OCI-LY1 (cell line): ENCODE measurements at regions not wholly inside any gene's neighbourhood (a gene's known extent, or its start where the extent isn't known, plus 50 kb on each side); places are given as distances from the start of the nearest gene placed in this dataset.
"Not testable (repeated sequence)": the region's sequence is repeated elsewhere in the genome, so short reads cannot be mapped to it uniquely, and the experiment has no call there.

ENCODE experiments used
- H2AFZ ChIP-seq: fragments of 200-600 bp; sonication (generic), shearing (Covaris generic); 2 replicates; pipeline ENCODE4 v1.6.0; 2014; ENCODE audit warnings: antibody characterized with exemption, mild to moderate bottlenecking, low read length
- H3F3A ChIP-seq: fragments of 200-600 bp; sonication (generic), shearing (Covaris generic); 2 replicates; pipeline ENCODE4 v1.6.0; 2014; ENCODE audit warnings: mild to moderate bottlenecking, antibody characterized with exemption, low read length, moderate library complexity; ENCODE audit not compliant: insufficient read depth
- H3K27ac ChIP-seq: fragments of 200-600 bp; sonication (generic); 2 replicates; pipeline ENCODE4 v1.5.1; 2014; ENCODE audit warnings: low read length, mixed run types, mild to moderate bottlenecking, low read depth; ENCODE audit not compliant: poor library complexity, severe bottlenecking
- H3K27me3 ChIP-seq: fragments of 200-600 bp; sonication (generic); 2 replicates; pipeline ENCODE4 v1.6.0; 2014; ENCODE audit warnings: antibody characterized with exemption, mild to moderate bottlenecking, low read length, moderate library complexity; ENCODE audit not compliant: insufficient read depth
- H3K36me3 ChIP-seq: fragments of 200-600 bp; sonication (generic); 2 replicates; pipeline ENCODE4 v1.6.1; 2014; ENCODE audit warnings: mild to moderate bottlenecking, antibody characterized with exemption, low read length, moderate library complexity, mixed read lengths; ENCODE audit not compliant: insufficient read depth
- H3K4me1 ChIP-seq: fragments of 200-600 bp; sonication (generic); 2 replicates; pipeline ENCODE4 v1.5.1; 2014; ENCODE audit warnings: mild to moderate bottlenecking, low read length, moderate library complexity; ENCODE audit not compliant: insufficient read depth, severe bottlenecking
- H3K4me2 ChIP-seq: fragments of 200-600 bp; sonication (generic), shearing (Covaris generic); 2 replicates; pipeline ENCODE4 v1.6.1; 2014; ENCODE audit warnings: low read length
- H3K4me3 ChIP-seq: fragments of 200-600 bp; sonication (generic); 2 replicates; pipeline ENCODE4 v1.5.1; 2014; ENCODE audit warnings: low read length, low read depth, mild to moderate bottlenecking, mixed read lengths; ENCODE audit not compliant: poor library complexity, severe bottlenecking
- H3K79me2 ChIP-seq: fragments of 200-600 bp; shearing (Covaris generic); 2 replicates; pipeline ENCODE4 v1.6.1; 2016; ENCODE audit warnings: mixed run types, low read length, mixed read lengths; ENCODE audit not compliant: insufficient read depth
- H3K9ac ChIP-seq: fragments of 200-600 bp; sonication (generic), shearing (Covaris generic); 2 replicates; pipeline ENCODE4 v1.6.1; 2014; ENCODE audit warnings: mild to moderate bottlenecking, low read length, mixed read lengths
- H3K9me2 ChIP-seq: fragments of 200-600 bp; sonication (generic), shearing (Covaris generic); 2 replicates; pipeline ENCODE4 v1.6.1; 2014; ENCODE audit warnings: low read depth, mild to moderate bottlenecking, low read length, mixed read lengths
- H3K9me3 ChIP-seq: fragments of 200-600 bp; shearing (Covaris generic); 2 replicates; pipeline ENCODE4 v1.6.1; 2014; ENCODE audit warnings: low read length, mixed read lengths
- H4K20me1 ChIP-seq: fragments of 200-600 bp; sonication (generic), shearing (Covaris generic); 2 replicates; pipeline ENCODE4 v1.6.0; 2016; ENCODE audit warnings: mild to moderate bottlenecking, low read length; ENCODE audit not compliant: insufficient read depth
- EZH2 ChIP-seq: fragments of 200-600 bp; sonication (generic), shearing (Covaris generic); IDR thresholded peaks from 2 replicates; pipeline ENCODE4 v1.8.0; 2017; ENCODE audit warnings: borderline replicate concordance, mixed run types, mild to moderate bottlenecking, antibody characterized with exemption, low read length, moderate library complexity, mixed read lengths
- TF ChIP-seq, protein P1 (sequence below): fragments of 200-600 bp; sonication (generic), shearing (Covaris generic); IDR thresholded peaks from 2 replicates; pipeline ENCODE4 v1.5.1; 2017; ENCODE audit warnings: mild to moderate bottlenecking, antibody characterized with exemption, low read length, moderate library complexity, mixed read lengths

DNA sequence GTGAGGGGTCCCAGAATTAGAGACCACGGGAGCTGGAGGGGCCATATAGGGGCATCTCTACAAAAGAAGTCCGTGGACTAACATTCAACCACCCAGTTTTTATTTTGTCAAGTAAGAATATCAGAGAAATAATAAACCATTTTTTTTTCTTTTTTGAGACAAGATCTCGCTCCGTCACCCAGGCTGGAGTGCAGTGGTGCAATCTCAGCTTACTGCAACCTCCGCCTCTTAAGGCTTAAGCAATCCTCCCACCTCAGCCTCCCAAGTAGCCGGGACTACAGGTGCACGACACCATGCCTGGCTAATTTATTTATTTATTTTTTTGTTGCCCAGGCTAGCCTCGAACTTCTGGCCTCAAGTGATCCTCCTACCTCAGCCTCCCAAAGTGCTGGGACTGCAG lies 82.7 kb downstream of the ZFP36L2 start:
- Histone ChIP-seq H3K79me2 (no peaks in the 10 kb centered on the region), H3K27ac (no peak overlapping the region), H3K36me3 (no peaks in the 10 kb centered on the region), H3K9ac (no peak overlapping the region), H3K27me3 (no peaks in the 10 kb centered on the region), H3K4me3 (no peak overlapping the region), H3K9me3 (no peaks in the 10 kb centered on the region), H4K20me1 (no peaks in the 10 kb centered on the region), H3K9me2 (no peaks in the 10 kb centered on the region), H3K4me1 (peaks cover 27% of the 10 kb centered on the region), H3K4me2 (no peak overlapping the region), H3F3A (no peaks in the 10 kb centered on the region), H2AFZ (no peak overlapping the region)
- no peak for TF ChIP-seq EZH2
- TF ChIP-seq, protein P1, sequence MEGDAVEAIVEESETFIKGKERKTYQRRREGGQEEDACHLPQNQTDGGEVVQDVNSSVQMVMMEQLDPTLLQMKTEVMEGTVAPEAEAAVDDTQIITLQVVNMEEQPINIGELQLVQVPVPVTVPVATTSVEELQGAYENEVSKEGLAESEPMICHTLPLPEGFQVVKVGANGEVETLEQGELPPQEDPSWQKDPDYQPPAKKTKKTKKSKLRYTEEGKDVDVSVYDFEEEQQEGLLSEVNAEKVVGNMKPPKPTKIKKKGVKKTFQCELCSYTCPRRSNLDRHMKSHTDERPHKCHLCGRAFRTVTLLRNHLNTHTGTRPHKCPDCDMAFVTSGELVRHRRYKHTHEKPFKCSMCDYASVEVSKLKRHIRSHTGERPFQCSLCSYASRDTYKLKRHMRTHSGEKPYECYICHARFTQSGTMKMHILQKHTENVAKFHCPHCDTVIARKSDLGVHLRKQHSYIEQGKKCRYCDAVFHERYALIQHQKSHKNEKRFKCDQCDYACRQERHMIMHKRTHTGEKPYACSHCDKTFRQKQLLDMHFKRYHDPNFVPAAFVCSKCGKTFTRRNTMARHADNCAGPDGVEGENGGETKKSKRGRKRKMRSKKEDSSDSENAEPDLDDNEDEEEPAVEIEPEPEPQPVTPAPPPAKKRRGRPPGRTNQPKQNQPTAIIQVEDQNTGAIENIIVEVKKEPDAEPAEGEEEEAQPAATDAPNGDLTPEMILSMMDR: no peak

DNA sequence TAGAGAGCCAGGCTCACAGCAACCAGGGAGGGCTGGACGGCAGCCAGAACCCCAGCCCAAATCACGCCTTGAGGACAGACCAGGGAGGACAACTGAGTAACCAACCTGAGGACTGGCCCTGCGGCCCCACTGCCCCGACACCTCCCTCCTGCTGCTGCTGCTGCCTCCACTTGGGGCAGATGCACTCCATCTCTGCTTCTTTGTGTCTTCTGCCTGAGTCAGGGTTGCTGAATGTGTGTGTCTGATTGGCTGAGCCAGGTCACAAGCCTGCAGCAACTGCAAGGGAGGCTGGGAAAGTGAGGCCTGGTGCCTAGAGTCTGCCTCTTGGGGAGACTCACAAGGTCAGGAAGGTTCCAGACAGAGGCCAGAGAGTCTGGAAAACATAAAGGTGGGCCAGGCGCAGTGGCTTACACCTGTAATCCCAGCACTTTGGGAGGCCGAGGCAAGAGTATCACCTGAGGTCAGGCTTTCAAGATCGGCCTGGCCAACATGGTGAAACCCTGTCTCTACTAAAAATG lies 83.4 kb downstream of the ZFP36L2 start:
- Histone ChIP-seq H2AFZ (no peak overlapping the region), H3K4me1 (peaks cover 34% of the 10 kb centered on the region), H3K79me2 (no peaks in the 10 kb centered on the region), H3K4me3 (no peak overlapping the region), H3K27me3 (no peaks in the 10 kb centered on the region), H3K9ac (no peak overlapping the region), H3K9me2 (no peaks in the 10 kb centered on the region), H3K36me3 (no peaks in the 10 kb centered on the region), H3K27ac (peak overlapping the region; percentile 53), H3F3A (no peaks in the 10 kb centered on the region), H3K9me3 (no peaks in the 10 kb centered on the region), H4K20me1 (no peaks in the 10 kb centered on the region), H3K4me2 (no peak overlapping the region)
- TF ChIP-seq EZH2: no peak
- TF ChIP-seq, protein P1: no peak

DNA sequence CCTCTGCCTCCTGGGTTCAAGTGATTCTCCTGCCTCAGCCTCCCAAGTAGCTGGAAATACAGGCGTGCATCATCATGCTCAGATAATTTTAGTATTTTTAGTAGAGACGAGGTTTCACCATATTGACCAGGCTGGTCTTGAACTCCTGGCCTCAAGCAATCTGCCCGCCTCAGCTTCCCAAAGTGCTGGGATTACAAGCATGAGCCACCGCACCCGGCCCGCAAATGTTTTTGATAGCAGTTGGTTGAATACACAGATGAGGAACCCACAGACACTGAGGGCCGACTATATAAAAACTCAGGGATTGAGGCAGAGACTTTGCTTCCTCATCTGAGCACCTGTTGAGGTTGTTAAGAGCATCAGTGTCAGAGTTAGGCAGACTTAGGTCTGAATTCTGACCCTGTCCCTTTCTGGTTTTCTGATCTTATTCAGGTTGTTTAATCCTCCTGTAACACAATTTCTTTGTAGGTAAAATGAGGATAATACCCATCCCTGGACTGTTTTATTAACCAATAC lies 84.7 kb downstream of the ZFP36L2 start:
- not testable (repeated sequence) for H3K4me2 ChIP-seq, H3K36me3 ChIP-seq, H3K4me3 ChIP-seq, H3K27me3 ChIP-seq, H2AFZ ChIP-seq, H3K9me3 ChIP-seq, H3K9ac ChIP-seq, H3K79me2 ChIP-seq, H3K9me2 ChIP-seq, H4K20me1 ChIP-seq, H3F3A ChIP-seq
- Histone ChIP-seq H3K4me1 (peaks cover 40% of the 10 kb centered on the region), H3K27ac (peak overlapping the region; percentile 53)

GRCh38 chr2:43139996-43140621 lies 86.3 kb downstream of the ZFP36L2 start:
- Histone ChIP-seq H3K9me2 (no peaks in the 10 kb centered on the region), H3K4me2 (no peak overlapping the region), H3K9ac (no peak overlapping the region), H2AFZ (no peak overlapping the region), H3K79me2 (no peaks in the 10 kb centered on the region), H3K27me3 (no peaks in the 10 kb centered on the region), H3K36me3 (no peaks in the 10 kb centered on the region), H3K4me1 (peaks cover 56% of the 10 kb centered on the region), H3K27ac (peak overlapping the region; percentile 71), H3K9me3 (no peaks in the 10 kb centered on the region), H3K4me3 (no peak overlapping the region), H3F3A (peaks cover 2% of the 10 kb centered on the region; the same call in 1 of the 2 replicates), H4K20me1 (no peaks in the 10 kb centered on the region)
- TF ChIP-seq EZH2: no peak
- TF ChIP-seq, protein P1: no peak
